ENCODE measurements at regions not wholly inside any gene's neighbourhood (a gene's known extent, or its start where the extent isn't known, plus 50 kb on each side); places are given as distances from the start of the nearest gene placed in this dataset.

GRCh38 chr2:105580870-105581554 is 163.7 kb upstream of the NCK2 start:
- Histone ChIP-seq H3K9ac (ENCODE audit: low read length) (no peak overlapping the region), H3K4me1 (ENCODE audit: control insufficient read depth in 1 of 2, insufficient read depth in 2 of 2, low read length in 2 of 2) (0 out of 4 replicates have a peak, but pooled peaks cover 0 to 3% of the 10 kb centered on the region in 2 experiments), H4K20me1 (ENCODE audit: insufficient read depth) (no peaks in the 10 kb centered on the region), H2AFZ (ENCODE audit: low read depth, low read length, poor library complexity, severe bottlenecking) (no peak overlapping the region), H3K4me3 (replicated peaks in 1 of 2; ENCODE audit: low read depth in 1 of 2, low read length in 2 of 2) (no peak overlapping the region), H3K27me3 (ENCODE audit: insufficient read depth, low read length) (peaks cover 7% of the 10 kb centered on the region; the same call in 1 of the 2 replicates), H3K79me2 (ENCODE audit: insufficient read depth, low read length) (no peaks in the 10 kb centered on the region), H3K9me3 (ENCODE audit: control insufficient read depth in 1 of 2, insufficient read depth in 1 of 2, low read depth in 1 of 2, low read length in 2 of 2) (no peaks in the 10 kb centered on the region), H3K27ac (ENCODE audit: low read depth, low read length) (no peak overlapping the region), H3K36me3 (ENCODE audit: control insufficient read depth in 1 of 2, insufficient read depth in 2 of 2, low read length in 2 of 2) (no peaks in the 10 kb centered on the region), H3K4me2 (ENCODE audit: low read length) (no peak overlapping the region), H3K9me2 (ENCODE audit: insufficient read depth) (no peaks in the 10 kb centered on the region)
- DNase-seq (ENCODE audit: low read depth, low spot score) = no peak
- TF ChIP-seq RAD21 (IDR thresholded peaks at IDR 0.05; ENCODE audit: low read depth) (peak; percentile 30), SIN3A (IDR thresholded peaks at IDR 0.05; ENCODE audit: low read depth) (no peak)
- ChIA-PET CTCF (no interaction called here), RAD21 (ENCODE audit: low non-redundant PET in 1 of 2, low total read pairs in 2 of 2, uncharacterized antibody in 2 of 2, unreplicated experiment in 2 of 2) (no interaction called here), POLR2A (no interaction called here)
- BruUV-seq (replicated peaks) = no TSS peak
- intact Hi-C loops (cut with micrococcal nuclease) = no loop called here
- ATAC-seq = no peak

GRCh38 chr2:105580216-105580615 is 164.5 kb upstream of the NCK2 start:
- Histone ChIP-seq H3K36me3 (ENCODE audit: control insufficient read depth in 1 of 2, insufficient read depth in 2 of 2, low read length in 2 of 2) (no peaks in the 10 kb centered on the region), H2AFZ (ENCODE audit: low read depth, low read length, poor library complexity, severe bottlenecking) (no peak overlapping the region), H3K9me3 (ENCODE audit: control insufficient read depth in 1 of 2, insufficient read depth in 1 of 2, low read depth in 1 of 2, low read length in 2 of 2) (no peaks in the 10 kb centered on the region), H3K27ac (ENCODE audit: low read depth, low read length) (no peak overlapping the region), H3K4me3 (replicated peaks in 1 of 2; ENCODE audit: low read depth in 1 of 2, low read length in 2 of 2) (no peak overlapping the region), H4K20me1 (ENCODE audit: insufficient read depth) (no peaks in the 10 kb centered on the region), H3K27me3 (ENCODE audit: insufficient read depth, low read length) (peaks cover 12% of the 10 kb centered on the region; the same call in 1 of the 2 replicates), H3K79me2 (ENCODE audit: insufficient read depth, low read length) (no peaks in the 10 kb centered on the region), H3K9me2 (ENCODE audit: insufficient read depth) (no peaks in the 10 kb centered on the region), H3K4me1 (ENCODE audit: control insufficient read depth in 1 of 2, insufficient read depth in 2 of 2, low read length in 2 of 2) (0 out of 4 replicates have a peak, but pooled peaks cover 0 to 3% of the 10 kb centered on the region in 2 experiments), H3K4me2 (ENCODE audit: low read length) (no peak overlapping the region), H3K9ac (ENCODE audit: low read length) (no peak overlapping the region)
- ChIA-PET POLR2A (no interaction called here), RAD21 (ENCODE audit: low non-redundant PET in 1 of 2, low total read pairs in 2 of 2, uncharacterized antibody in 2 of 2, unreplicated experiment in 2 of 2) (no interaction called here), CTCF (no interaction called here)
- ATAC-seq = no peak
- DNase-seq (ENCODE audit: low read depth, low spot score) = no peak
- intact Hi-C loops (cut with micrococcal nuclease) = no loop called here
- no TSS peak for BruUV-seq (replicated peaks)
- TF ChIP-seq JUND (IDR thresholded peaks at IDR 0.05) (no peak), EZH2phosphoT487 (IDR thresholded peaks at IDR 0.05; ENCODE audit: borderline replicate concordance) (no peak), POLR2A (IDR thresholded peaks at IDR 0.05; ENCODE audit: borderline replicate concordance, extremely low read depth, insufficient read depth, insufficient read length) (no peak), EGR1 (IDR thresholded peaks at IDR 0.05; ENCODE audit: low read depth) (no peak), MAX (IDR thresholded peaks at IDR 0.05) (no peak), YY1 (IDR thresholded peaks at IDR 0.05; ENCODE audit: extremely low read depth, insufficient replicate concordance, low read depth, low read length) (no peak), TCF7L2 (IDR thresholded peaks at IDR 0.05; ENCODE audit: borderline replicate concordance, extremely low read depth, insufficient read depth, insufficient read length) (no peak), ZBTB33 (IDR thresholded peaks at IDR 0.05; ENCODE audit: extremely low read depth, insufficient replicate concordance, low read length) (no peak), SP1 (IDR thresholded peaks at IDR 0.05; ENCODE audit: low read depth) (no peak), CEBPB (IDR thresholded peaks at IDR 0.05; ENCODE audit: low read depth) (no peak), CTCF (IDR thresholded peaks at IDR 0.05 in 2 of 3, conservative IDR thresholded peaks at IDR 0.05 in 1 of 3; ENCODE audit: borderline replicate concordance in 1 of 3, insufficient read depth in 1 of 3, low read depth in 2 of 3, low read length in 2 of 3) (no peak), FOSL1 (IDR thresholded peaks at IDR 0.05; ENCODE audit: low read depth) (no peak), ELF1 (IDR thresholded peaks at IDR 0.05; ENCODE audit: borderline replicate concordance, low read depth) (no peak), RAD21 (IDR thresholded peaks at IDR 0.05; ENCODE audit: low read depth) (no peak), ATF3 (IDR thresholded peaks at IDR 0.05) (no peak), SRF (IDR thresholded peaks at IDR 0.05; ENCODE audit: low read depth) (no peak), CBX3 (IDR thresholded peaks at IDR 0.05; ENCODE audit: low read depth) (no peak)

Data from HCT116 (cell line).